Breast epithelium (tissue), 3 donors: ENCODE measurements at regions not wholly inside any gene's neighbourhood (a gene's known extent, or its start where the extent isn't known, plus 50 kb on each side); places are given as distances from the start of the nearest gene placed in this dataset.

ENCODE experiments used
- CTCF ChIP-seq, 3 donors: fragments of 450-650 bp; IDR thresholded peaks; one replicate each; pipeline ENCODE4 v1.5.1; 2016 to 2017; ENCODE audit warnings: antibody characterized with exemption in 3 of 3, mild to moderate bottlenecking in 3 of 3, moderate library complexity in 3 of 3
- POLR2AphosphoS5 ChIP-seq, 3 donors: sonication (generic); formaldehyde crosslinking; IDR thresholded peaks; one replicate each; pipeline ENCODE4 v1.6.1; 2017; ENCODE audit warnings: antibody characterized with exemption in 3 of 3

GRCh38 chr2:167749016-167749415 lies 498.4 kb downstream of the STK39 start:
- no peak for TF ChIP-seq POLR2AphosphoS5 (IDR thresholded peaks at IDR 0.05)
- no peak for TF ChIP-seq CTCF (IDR thresholded peaks at IDR 0.05)
